Muscle of arm (tissue), 1 donor: ENCODE measurements at regions not wholly inside any gene's neighbourhood (a gene's known extent, or its start where the extent isn't known, plus 50 kb on each side); places are given as distances from the start of the nearest gene placed in this dataset.
A peak's percentile ranks its signal among the peaks of the same experiment; 100 is the strongest.
"Not testable (repeated sequence)": the region's sequence is repeated elsewhere in the genome, so short reads cannot be mapped to it uniquely, and the experiment has no call there.

ENCODE experiments used
- DNase-seq: peaks from one replicate; pipeline ENCODE4 v3.0.0-alpha.2; 2013

DNA sequence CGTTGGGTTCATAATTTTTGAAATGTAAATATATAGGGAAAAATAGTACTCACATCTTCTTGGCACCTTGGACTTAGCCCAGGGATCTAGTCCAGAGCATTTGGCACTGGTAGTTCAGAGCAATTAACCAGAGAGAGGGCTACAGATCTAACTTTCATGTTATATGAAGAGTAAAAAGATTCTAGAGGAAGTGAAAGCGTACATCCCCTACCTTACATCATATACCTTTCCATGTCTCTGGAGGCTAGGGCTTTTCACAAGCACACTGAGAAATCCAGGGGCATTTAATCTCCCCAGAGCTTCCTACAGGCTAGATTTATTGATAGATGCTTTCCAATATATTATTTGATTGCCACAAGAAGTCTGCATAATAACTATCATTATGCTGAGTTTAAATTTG, 687.5 kb upstream of the FBXO33 start:
- DNase-seq: no peak

DNA sequence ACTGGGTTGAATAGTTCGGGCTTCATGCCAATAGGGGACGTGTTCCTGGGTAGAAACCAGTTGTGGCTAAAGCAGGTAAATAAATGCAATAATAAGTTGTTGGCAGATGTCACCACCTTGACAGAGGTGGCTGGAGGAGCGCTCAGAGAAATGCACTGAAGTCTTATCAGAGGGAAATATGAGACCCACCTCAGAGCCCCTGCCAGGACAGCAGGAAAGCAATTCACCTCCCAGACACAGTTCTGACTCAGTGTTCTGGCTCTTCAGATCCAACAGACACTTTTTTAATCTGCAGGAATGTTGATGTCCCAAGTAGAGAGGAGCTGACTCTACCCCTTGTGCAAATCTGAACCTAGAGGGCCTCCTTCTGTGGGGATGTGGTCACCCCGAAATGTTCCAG, 687.1 kb upstream of the FBXO33 start:
- no peak for DNase-seq

DNA sequence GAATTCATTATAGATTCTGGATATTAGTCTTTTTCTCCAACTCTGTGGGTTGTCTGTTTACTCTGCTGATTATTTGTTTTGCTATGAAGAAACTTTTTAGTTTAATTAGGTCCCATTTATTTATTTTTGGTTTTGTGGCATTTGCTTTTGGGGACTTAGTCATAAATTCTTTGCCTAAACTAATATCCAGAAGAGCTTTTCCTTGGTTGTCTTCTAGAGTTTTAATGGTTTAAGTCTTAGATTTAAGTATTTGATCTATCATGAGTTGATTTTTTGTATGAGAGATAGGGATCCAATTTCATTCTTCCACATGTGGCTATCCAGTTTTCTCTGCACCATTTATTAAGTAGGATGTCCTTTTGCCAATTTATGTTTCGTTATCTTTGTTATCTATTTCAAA, 683.4 kb upstream of the FBXO33 start:
- no peak for DNase-seq

DNA sequence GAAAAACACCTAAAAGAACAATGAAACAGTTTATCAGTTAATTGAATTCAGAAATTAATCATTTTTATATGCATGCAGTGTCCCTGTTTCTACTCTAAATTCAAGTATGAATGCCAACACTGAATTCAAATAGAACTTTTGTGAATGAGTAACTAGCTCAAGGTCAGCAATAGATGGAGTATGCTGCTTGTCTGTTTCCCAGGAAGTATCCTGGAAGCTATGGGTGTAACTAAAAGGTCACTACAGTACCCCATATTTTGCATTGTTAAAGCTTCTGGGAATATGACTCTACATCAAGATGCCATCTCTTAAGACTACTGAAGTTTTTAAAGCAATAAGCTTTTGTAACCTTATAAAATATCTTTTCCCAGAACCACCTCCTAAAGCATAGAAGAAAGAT, 681.4 kb upstream of the FBXO33 start:
- DNase-seq: no peak

DNA sequence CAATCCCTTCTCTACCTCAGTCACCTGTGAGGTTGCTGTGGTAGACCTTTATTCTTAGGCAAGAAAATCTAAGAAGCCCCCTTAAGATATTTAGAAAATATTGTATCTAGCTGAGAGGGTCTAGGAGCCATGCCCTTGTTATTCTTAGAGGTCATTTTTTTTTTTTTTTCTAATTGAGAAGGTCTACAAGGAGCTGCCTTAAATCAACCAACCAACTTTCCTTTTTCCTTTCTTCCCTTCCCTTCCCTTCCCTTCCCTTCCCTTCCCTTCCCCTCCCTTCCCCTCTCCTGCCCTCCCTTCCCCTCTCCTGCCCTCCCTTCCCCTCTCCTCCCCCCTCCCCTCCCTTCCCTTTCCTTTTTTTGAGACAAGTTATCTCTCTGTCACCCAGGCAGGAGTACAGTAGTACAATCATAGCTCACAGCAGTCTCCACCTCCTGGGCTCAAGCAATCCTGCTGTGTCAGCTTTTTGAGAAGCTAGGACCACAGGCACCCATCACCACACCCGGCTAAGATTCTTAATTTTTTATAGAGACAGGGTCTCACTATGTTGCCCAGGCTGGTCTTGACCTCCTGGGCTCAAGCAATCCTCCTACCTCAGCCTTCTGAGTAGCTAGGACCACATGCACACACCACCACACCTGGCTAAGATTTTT, 668.4 kb upstream of the FBXO33 start:
- DNase-seq: no peak

DNA sequence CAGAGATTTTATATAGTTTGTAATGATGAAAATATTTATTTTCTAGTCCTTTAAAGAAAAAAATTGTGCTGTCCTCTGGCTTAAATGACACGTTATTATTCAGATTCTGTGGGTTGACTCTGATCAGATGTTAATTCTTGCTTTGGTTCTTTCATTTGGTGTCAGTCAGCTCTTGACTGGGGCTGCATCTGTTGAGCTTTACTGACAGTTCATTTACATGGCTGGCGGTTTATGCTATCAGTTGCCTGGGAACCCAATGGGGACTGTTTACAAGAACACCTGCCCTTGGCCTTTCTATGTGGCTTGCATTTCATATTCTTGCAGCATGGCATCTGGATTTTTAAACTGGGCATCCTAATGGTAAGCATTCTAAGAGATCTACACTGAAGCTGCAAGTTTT, 667.1 kb upstream of the FBXO33 start:
- no peak for DNase-seq

DNA sequence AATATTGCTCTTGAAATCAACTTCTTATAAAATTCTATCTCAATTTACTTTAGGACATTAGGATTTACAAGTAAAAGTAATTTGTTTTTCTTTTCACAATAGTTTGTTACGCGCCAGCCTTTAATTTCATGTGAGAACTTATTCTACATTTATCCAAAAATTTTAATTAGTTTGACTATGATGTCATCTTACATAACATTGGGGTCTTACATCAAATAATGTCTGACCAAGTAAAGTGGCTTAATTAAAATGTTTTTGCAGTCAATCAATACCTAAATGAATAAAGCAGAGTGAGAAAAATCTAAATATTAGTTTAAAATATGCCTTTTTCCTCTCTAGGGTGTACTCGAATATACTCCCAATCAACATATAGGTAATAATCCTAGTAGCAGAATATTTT, 666.2 kb upstream of the FBXO33 start:
- no peak for DNase-seq

DNA sequence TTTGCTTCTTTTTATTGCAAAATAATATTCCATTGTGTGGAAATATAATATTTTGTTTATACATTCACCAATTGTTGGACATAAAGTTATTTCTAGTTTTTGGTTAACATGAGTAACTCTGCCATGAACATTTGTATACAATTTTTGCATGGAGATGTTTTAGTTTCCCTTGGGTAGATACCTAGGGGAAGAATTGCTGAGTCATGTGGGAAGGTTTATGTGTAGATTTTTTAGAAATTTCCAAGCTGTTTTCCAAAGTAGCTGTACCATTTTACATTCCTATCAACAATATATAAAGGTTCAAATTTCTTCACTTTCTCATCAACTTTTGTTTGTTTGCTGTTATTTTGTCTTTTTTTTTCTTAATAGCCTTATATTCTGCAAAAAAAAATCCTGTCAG, 664.7 kb upstream of the FBXO33 start:
- no peak for DNase-seq

DNA sequence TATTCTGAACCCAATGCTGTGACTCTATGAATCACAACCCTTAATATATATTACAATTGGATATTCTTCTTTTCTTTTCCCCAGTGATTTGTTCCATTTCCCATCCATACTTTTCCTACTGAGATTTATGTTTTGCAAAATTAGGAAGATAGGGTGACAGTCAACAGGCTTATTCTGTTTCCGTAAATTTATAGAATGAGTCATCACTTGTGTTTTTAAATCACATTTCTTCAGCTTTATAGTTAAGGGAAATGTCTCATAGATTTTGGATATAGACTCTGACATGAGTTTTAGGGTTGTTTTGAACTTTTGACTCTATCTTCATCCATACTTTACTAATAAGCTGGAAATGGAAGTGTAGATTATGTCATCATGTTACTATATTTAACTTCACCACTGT, 661.6 kb upstream of the FBXO33 start:
- DNase-seq: no peak

DNA sequence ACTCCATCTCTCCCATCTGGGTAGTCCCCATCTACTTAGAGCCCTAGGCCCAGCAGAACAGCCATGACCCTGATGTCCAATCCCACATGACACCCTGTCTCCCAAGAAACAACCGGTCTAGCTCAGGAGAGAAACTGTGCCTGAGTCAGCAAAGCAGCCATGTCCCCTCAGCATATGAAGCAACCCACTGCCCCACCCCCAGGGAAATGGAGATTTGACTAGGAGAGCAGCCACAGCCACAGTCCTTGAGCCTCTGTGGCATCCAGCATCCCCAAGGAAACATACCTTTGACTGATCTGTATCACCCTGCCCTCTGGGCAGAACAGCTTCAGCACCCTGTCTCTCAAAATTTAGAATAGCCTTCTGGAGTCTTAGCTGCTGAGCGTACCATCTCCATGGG, 641.9 kb upstream of the FBXO33 start:
- no peak for DNase-seq

DNA sequence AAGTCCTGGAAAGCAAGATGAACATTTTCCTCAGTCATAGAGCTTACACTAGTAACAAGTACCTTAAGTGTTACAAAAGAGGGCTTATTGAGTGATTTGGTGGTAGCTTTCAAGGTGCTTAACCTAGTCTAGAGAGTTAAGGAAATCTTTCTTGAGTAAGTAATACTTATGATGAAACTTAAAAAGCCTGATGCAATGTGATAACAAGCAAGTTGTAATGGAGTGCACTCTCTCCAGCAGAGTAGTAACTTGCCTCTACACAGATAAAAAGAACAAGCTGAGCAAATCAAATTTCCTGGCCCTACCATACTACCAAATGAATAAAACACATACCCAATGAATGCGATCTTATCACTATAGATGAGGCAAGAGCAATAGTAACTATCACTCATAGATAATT, 639.9 kb upstream of the FBXO33 start:
- no peak for DNase-seq

DNA sequence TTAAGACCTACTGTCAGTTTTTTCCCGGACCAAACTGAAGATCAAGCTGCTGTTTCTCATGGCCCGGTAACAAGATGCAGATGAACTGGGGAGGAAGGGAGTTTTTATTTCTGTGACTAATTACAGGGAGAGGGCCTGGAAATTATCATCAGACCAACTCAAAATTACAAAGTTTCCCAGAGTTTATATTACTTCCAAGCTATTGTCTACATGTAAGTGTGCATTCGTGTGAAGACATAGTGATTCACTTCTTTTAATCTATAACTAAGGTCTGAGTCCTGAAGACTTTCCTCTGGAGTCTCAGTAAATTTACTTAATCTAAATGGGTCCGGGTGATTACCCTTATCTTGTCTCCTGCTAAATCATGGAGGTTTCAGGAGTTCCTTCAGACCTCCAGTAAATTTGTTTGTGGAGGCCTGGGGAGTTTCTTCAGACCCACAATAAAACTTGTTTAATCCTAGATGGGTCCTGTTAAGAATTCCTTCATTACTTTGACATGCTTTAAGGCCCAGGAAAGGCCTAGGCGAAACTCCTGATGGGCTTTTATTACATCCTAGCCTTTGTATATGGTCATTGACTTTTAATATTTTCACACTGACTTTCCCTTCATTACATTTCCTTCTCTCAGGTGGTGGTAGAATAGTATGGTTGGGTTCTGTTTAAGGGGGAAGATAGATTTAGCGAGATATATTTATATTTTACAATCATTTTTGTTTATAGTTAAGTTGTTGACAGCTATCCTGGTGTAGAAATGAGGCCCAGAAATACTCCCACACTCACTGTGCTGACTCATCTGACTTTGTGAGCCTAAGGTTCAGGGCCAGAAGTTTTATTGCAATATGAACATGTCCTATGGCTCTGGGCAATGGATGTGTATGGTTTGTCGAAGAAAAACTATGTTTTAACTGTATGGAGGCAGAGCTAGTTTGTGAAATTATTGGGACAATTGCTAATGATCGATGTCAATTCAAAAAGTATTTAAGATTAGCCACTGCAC, 627.0 kb upstream of the FBXO33 start:
- DNase-seq: no peak

DNA sequence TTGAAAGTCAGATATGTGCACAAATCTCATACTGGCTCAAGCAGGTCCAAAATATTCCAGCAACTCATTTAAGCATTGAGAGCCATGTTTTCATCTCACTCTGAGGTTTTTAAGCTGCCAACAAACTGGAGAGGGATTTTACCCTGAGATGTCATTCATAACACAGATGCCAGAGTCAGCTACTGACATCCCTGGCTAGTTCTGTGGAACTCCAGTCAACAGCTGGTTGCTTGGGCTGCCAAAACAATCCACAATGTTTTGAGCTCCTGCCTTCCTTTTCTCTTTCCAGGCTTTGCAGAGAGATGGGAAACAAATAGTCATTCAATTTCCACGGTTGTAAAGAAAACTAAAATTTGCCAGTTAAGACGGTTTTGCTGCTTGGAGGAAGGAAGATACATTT, 621.2 kb upstream of the FBXO33 start:
- peak; percentile 35 for DNase-seq

DNA sequence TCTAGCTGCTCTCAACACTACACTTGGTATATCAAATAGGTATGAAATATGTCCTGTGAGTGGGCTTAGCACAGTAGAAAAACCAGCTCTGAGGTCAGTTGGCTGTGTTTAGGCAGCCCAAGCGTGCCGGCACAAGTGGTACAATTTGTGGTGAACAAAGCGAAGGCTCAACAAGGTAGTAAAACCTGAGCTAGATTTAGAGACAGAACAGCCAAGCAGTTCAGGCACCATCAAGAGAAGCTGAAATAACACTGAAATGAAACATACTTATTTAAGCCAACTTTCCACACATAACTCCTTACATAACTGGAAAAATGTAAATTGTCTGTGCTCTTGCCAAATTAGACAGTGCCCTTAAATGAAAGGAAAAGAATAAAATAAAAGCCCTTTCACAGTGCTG, 596.8 kb upstream of the FBXO33 start:
- no peak for DNase-seq

DNA sequence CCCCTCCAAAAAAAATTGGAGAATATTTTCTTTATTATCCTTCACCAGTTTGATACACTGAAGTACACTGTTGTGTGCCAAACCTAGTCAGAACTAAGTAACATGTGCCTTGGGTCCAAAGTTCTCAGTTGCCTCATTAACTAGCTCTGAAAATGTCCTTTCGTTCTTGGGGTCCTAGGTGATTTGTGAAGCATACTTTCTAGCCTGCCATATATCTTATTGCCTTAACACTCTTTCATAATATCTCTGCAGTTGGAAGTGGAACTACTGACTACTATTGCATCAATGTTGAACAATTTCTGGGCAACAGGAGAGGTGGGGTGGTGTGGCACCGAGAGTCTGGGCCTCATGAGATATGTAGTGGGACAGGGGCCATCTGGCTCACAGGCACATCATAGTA, 592.9 kb upstream of the FBXO33 start:
- DNase-seq: no peak

DNA sequence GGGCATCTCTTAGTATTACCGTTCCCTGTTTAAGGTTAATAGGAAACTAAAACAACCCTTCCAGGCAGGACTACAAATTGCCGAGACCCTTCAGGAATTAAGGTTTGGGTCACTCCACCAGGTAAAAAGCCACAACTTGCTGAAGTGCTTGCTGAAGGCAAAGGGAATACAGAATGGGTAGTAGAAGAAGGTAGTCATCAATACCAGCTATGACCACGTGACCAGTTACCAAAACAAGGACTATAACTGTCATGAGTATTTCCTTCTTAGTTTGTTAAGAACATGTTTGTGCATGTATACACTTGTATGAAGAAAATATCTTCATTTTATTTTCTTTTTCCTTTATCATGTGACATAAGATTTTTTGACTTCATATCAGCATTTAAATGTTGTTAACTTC, 578.7 kb upstream of the FBXO33 start:
- DNase-seq: no peak

DNA sequence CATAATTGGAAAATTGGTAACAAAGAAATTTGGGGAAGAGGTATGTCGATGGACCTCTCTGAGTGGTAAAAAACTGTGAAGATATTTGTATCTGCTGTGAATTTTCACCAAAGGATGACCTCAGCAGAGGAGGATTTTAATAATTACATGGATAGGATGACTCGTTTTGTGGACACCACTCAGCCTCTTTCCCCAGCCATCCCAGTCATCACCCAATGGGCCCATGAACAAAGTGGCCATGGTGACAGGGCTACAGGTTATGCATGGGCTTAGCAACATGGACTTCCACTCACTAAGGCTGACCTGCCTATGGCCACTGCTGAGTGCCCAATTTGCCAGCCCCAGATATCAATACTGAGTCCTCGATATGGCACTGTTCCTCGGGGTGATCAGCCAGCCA, 577.5 kb upstream of the FBXO33 start:
- no peak for DNase-seq

DNA sequence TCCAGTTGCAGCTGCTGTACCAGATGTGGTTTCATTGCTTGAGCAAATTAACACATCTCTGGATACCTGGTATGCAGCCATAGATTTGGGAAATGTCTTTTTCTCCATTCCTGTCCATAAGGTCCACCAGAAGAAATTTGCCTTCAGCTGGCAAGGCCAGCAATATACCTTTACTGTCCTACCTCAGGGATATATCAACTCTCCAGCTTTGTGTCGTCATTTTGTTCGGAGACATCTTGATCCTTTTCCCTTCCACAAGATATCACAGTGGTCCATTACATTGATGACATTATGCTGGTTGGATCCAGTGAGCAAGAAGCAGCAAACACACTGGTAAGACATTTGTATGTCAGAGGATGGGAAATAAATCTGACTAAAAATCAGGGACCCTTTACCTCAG, 576.1 kb upstream of the FBXO33 start:
- DNase-seq: not testable (repeated sequence)

DNA sequence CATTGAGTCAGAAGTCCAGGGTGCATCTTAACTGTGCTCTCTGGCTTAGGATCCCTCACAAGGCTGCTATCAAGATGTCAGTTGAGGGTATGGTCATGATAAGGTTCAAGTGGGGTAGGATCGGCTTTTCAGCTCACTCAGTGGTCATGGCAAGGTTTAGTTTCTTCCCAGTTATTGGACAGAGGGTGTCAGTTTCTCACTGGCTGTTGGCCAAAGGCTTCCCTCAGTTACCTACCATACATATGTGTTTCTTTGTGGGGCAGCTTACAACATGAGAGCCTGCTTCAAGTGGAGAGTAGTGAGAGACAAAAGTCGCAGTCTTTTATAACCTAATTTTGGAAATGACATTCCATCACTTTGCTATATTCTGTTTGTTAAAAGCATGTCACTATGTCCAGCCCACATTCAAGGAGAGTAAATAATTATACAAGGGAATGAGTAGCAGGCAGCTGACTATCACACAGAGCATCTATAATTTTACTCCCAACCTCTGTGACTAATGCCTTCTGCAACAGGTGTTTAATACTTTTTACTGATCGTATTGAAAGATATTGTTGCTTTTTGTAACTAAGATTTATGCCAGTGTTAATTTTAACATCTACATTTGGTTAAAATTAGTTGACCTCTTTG, 572.8 kb upstream of the FBXO33 start:
- no peak for DNase-seq

DNA sequence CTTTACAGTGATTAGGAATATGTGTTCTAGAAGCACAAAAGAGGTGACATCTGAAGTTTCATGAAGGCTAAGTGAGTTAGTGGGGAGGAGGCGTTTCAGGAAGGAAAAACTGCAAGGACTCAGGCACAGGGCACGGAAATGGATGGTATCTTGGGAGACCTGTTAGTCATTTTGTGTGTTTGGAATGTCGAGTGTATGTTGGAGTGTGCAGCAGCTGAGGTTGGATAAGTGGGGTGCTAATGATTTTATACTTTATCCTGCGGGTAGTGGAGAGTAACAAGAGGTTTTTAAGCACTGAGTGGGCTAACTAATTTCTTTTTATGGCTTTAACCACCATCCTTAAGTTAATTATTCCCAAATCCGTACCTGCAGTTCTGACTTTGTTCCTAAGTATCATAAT, 571.5 kb upstream of the FBXO33 start:
- DNase-seq: no peak

DNA sequence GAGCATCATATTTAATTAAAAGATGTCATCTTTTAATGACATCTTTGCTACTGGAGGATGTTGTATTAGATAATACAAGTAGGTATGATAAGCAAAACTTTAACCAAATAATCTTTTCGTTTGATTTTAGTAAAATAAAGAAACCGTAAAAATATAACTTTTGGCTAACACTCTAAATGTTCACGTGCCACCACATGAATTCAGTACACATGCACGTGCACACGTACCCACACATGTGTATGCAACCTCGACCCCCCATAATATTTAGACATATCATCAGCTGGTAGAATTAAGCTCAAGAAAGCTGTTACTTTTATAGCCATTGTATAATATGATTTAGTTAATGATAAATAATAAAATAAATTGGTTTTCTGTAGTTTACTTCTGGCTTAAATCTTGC, 566.6 kb upstream of the FBXO33 start:
- DNase-seq: no peak

DNA sequence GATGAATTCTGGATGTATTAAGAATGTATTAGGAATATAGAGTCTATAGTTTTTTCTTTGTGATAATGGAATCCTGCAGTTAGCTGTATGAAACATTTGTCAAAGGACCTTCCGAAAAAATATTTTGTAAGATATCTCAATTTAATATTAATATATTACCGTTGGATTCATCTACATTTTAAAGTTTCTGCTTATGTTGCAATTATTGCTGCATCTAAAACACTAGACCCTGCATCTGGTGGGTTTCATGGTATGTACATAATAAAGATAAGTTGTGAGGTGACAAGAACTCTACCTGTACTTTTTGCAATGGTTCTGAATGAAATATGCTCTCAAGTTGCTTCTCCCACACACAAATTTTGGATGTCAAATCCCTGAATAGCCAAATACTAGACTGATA, 565.9 kb upstream of the FBXO33 start:
- DNase-seq: no peak

DNA sequence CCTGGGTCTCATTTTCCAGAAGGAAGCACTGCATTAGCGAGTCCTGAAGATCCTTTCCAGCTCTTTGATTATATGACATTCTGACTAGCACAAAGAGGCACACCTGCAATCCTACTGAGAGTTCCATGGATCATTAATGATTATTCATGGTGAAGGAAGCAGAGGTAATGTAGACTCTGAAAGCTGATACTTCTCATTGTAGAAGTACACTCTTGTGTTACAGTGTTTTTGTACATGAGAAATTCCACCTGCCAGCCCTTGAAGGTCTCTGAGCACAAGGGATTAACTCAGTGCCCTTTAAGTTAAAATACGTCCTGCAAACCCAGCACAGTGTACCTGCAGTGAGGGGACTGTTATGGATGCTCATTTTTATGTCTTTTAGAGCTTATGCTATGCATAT, 558.8 kb upstream of the FBXO33 start:
- no peak for DNase-seq
